Skin of body (tissue), 1 donor: ENCODE measurements at regions not wholly inside any gene's neighbourhood (a gene's known extent, or its start where the extent isn't known, plus 50 kb on each side); places are given as distances from the start of the nearest gene placed in this dataset.

Experiments
- DNase-seq: peaks from one replicate; lab custom pipeline; 2025; lab: John Stamatoyannopoulos, UW

- no peak for DNase-seq
Measured at GRCh38 chr6:54009052-54009654, 102.1 kb upstream of the MLIP start.

GRCh38 chr6:54010340-54011276 is 100.6 kb upstream of the MLIP start:
- no peak for DNase-seq

GRCh38 chr6:54011277-54011648 is 100.0 kb upstream of the MLIP start:
- no peak for DNase-seq

- no peak for DNase-seq
Measured at GRCh38 chr6:54013966-54014365, 97.3 kb upstream of the MLIP start.

- DNase-seq, result no peak
Measured at GRCh38 chr6:54014440-54014839, 96.8 kb upstream of the MLIP start.

GRCh38 chr6:54017877-54018276 is 93.4 kb upstream of the MLIP start:
- DNase-seq, result no peak

GRCh38 chr6:54018722-54019121 is 92.5 kb upstream of the MLIP start:
- DNase-seq, result no peak

GRCh38 chr6:54019860-54020259 is 91.4 kb upstream of the MLIP start:
- DNase-seq, result no peak

- no peak for DNase-seq
Measured at GRCh38 chr6:54020334-54020733, 90.9 kb upstream of the MLIP start.

- no peak for DNase-seq
Measured at GRCh38 chr6:54026652-54027400, 84.4 kb upstream of the MLIP start.

- no peak for DNase-seq
Measured at GRCh38 chr6:54028170-54028569, 83.1 kb upstream of the MLIP start.

GRCh38 chr6:54029187-54029586 is 82.1 kb upstream of the MLIP start:
- DNase-seq, result no peak

GRCh38 chr6:54031169-54031568 is 80.1 kb upstream of the MLIP start:
- no peak for DNase-seq

- DNase-seq, result no peak
Measured at GRCh38 chr6:54037277-54037779, 73.9 kb upstream of the MLIP start.

- DNase-seq, result no peak
Measured at GRCh38 chr6:54040545-54040944, 70.7 kb upstream of the MLIP start.

- no peak for DNase-seq
Measured at GRCh38 chr6:54041239-54041638, 70.0 kb upstream of the MLIP start.

GRCh38 chr6:54043360-54043759 is 67.9 kb upstream of the MLIP start:
- DNase-seq, result no peak

GRCh38 chr6:54044059-54044458 is 67.2 kb upstream of the MLIP start:
- no peak for DNase-seq

GRCh38 chr6:54048782-54049181 is 62.5 kb upstream of the MLIP start:
- DNase-seq, result no peak

- DNase-seq, result no peak
Measured at GRCh38 chr6:54050750-54051149, 60.5 kb upstream of the MLIP start.

- no peak for DNase-seq
Measured at GRCh38 chr6:54053881-54054391, 57.3 kb upstream of the MLIP start.

- no peak for DNase-seq
Measured at GRCh38 chr6:54056105-54056504, 55.1 kb upstream of the MLIP start.
